GM20431 (cell line): ENCODE measurements at regions not wholly inside any gene's neighbourhood (a gene's known extent, or its start where the extent isn't known, plus 50 kb on each side); places are given as distances from the start of the nearest gene placed in this dataset.
"Not testable (repeated sequence)": the region's sequence is repeated elsewhere in the genome, so short reads cannot be mapped to it uniquely, and the experiment has no call there.

ENCODE experiments used
- in situ Hi-C: fragments of 300-500 bp; cut with MseI, MboI; formaldehyde crosslinking; loops from one replicate; pipeline ENCODE4 v1.15.0; 2020; ENCODE audit warnings: low sequenced_read_pairs; ENCODE audit not compliant: unreplicated experiment

DNA sequence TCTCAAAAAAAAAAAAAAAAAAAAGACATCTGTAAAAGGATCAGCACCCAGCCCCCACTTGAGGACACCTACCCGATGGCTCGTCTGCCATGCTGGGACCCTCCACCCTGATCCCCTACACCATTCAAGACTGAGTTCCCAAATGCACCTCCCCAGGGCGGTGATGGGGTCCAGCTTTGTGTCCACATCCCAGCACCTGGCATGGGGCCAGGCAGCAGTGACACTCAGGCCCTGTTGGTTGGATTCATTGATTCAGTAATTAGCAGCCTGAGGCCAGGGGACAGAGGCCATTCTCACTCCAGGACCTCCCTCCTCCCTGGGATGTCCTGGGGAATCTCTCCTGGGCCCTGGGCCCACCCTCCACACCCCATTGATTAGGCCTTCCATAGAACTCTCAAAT is 88.8 kb upstream of the RUFY1 start:
- in situ Hi-C loops: no loop called here

- in situ Hi-C loops: no loop called here
Measured at GRCh38 chr5:179459771-179460170, 90.6 kb upstream of the RUFY1 start.

DNA sequence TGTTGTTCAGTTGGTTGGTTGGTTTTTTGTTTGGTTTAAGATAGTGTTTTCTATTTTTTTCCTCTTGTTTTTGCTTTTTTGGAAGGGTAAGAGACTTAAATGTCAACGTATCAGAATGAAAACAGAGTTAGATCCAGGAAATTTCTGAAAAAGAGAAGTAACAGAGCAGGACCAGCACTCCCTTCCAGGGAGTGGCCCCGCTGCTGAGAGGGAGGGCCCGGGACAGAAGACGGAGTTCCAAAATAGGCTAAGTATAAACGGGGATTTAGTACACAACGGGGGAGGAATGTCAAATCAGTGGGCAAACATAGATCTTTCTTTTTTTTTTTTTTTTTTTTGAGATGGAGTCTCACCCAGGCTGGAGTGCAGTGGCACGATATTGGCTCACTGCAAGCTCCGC is 92.7 kb upstream of the RUFY1 start:
- in situ Hi-C loops: no loop called here

- in situ Hi-C loops: not testable (repeated sequence)
Measured at GRCh38 chr5:179456075-179456474, 94.3 kb upstream of the RUFY1 start.

DNA sequence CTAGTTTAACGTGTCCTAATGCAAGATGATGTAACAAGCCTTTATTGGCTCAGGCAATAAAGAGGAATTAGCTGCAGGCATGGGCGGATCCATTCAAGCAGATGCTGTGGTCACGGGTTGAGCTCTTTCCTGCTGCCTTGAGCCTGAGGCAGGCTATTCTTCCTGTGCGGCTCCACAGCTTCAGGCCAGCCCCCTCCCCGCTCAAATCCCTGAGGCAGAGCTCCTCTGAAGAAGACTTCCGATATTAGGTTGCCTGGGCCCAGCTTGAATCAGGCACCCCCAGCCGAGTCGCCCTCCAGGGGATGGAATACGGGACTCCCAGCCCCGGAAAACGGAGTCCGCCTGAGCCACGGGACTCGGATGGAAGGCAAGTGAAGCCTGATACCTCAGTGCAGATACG is 95.0 kb upstream of the RUFY1 start:
- in situ Hi-C loops: no loop called here

GRCh38 chr5:179454356-179454755 is 96.0 kb upstream of the RUFY1 start:
- in situ Hi-C loops: no loop called here

DNA sequence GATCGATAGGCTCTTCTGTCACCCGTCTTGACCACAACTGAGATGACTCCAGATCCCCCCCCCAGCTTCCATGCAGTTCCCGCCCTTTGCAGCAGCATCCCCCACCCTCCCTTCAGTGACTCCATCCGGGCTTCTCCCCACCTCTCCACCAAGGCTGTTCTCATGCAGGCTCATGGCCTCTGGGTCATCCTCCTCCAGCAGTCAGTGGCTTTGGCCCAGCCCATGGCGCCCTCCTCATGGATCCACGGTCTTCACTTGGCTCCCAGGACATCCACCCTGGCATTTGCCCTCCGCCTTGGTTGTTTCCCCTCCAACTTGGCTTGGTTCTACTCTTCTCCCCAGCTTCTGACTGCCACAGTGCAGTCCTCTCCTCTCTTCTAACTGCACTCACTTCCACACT is 96.7 kb upstream of the RUFY1 start:
- in situ Hi-C loops: no loop called here

DNA sequence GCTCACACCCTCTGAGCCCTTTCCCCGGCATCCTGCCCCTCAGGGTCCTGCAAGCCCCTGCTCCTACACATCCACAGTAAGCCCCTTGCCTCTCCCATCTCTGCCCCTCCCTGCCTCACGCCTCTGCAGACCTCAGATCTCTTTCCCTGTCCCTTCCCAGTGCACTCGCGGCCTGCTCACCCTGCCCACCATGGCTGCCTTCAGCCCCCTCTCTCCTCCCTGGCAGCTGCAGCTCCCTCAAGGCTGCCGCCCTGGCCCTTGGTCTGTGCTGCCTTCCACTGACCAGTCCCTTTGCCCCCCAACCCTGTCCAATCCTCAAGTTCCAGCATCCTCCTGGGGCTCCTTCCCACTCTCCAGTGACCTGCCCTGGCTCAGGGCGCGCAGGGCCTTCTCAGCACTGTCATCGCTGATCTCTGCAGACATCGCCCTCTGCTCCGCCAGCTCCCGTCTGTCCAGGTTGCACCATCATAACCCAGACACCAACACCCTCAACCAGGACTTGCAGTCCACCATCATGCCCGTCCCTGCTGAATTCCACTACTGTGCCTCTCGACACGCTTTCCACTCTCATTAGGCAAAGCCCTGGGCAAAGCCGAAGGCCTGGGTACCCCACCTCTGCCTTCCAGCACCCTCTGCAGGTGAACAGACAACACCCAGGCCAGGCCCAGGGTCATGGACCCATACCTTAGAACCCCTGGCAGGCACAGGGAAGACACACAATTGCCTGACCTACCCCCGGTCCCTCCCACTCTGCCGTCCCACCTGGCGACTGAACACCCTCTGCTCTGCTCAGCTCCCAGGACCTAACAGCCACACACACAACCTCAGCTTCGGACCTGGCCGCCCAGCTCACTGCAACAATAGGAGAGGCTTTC is 97.8 kb upstream of the RUFY1 start:
- in situ Hi-C loops: no loop called here

GRCh38 chr5:179451828-179452196 is 98.5 kb upstream of the RUFY1 start:
- in situ Hi-C loops: no loop called here

GRCh38 chr5:179451114-179451827 is 99.1 kb upstream of the RUFY1 start:
- in situ Hi-C loops: no loop called here

GRCh38 chr5:179449950-179450349 is 100.4 kb upstream of the RUFY1 start:
- in situ Hi-C loops: not testable (repeated sequence)

GRCh38 chr5:179448282-179448681 is 102.1 kb upstream of the RUFY1 start:
- in situ Hi-C loops: not testable (repeated sequence)

DNA sequence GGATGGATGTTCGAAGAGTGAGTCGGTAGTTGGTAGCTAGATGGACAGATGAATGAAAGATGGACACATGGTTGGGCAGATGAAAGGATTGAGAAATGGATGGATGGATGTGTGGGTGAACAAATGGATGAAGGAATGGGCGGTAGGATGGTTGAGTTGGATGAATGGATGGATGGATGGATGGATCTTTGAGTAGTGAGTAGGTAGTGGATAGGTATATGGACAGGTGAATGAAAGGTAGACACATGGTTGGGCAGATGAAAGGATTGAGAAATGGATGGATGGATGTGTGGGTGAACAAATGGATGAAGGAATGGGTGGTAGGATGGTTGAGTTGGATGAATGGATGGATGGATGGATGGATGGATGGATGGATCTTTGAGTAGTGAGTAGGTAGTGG is 97.0 kb upstream of the ADAMTS2 start:
- in situ Hi-C loops: not testable (repeated sequence)

DNA sequence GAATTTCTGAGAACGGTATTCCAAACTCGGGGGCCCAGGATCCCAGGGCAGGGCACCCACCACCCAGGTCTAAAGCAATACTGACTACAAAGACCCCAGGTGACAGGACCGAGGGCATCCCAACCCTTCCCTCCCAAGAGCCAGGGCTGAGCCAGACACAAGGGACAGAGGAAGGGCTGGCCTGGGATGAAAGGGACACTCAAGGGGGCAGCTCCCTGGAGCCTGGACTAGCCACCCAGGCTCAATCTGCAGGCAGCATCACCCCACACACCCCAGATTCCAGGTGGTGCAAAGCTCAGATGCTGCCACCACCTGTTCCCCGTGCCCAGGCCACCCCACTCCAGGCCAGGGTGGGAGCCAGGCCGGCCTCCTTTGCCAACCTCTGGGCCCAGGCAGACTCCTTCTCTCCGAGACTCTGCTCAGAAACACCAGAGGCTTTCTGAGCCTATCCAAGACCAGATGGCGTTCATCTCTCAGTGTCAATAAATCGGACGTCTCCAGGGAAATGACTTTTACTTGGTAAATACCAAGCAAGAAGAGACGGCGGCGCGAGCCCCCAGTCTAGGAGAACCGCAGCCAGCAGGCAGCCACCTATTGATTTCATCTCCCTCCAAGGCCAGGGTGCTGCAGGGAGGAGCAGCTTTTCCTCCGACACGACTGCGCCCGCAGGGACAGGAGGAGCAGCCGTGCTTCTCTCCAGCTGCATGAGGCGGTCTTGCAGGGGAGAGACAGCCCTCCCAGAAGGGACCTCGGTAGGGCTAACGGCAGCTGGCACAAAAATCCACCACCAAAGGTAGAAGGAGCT is 94.1 kb upstream of the ADAMTS2 start:
- in situ Hi-C loops: no loop called here

DNA sequence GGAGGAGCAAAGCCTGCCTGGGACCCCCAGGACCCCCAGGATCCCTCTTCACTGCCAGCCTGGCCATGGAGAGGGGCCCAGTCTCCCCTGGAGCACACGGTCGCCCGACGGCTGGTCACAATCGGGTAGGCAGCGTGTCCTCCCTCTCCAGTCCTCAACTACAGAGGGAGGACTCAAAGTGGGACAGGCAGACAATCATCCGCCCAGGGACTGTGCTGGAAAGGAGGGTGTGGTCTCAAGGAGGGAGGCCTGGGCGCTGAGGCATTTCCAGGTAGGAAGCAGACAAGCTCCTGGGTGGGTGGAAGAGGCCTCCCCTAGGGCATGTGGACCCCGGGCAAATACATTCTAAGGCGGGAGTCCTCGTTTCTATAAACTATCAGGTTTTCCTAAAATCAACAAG is 93.2 kb upstream of the ADAMTS2 start:
- in situ Hi-C loops: no loop called here

- in situ Hi-C loops: no loop called here
Measured at GRCh38 chr5:179438011-179438441, 92.8 kb upstream of the ADAMTS2 start.

DNA sequence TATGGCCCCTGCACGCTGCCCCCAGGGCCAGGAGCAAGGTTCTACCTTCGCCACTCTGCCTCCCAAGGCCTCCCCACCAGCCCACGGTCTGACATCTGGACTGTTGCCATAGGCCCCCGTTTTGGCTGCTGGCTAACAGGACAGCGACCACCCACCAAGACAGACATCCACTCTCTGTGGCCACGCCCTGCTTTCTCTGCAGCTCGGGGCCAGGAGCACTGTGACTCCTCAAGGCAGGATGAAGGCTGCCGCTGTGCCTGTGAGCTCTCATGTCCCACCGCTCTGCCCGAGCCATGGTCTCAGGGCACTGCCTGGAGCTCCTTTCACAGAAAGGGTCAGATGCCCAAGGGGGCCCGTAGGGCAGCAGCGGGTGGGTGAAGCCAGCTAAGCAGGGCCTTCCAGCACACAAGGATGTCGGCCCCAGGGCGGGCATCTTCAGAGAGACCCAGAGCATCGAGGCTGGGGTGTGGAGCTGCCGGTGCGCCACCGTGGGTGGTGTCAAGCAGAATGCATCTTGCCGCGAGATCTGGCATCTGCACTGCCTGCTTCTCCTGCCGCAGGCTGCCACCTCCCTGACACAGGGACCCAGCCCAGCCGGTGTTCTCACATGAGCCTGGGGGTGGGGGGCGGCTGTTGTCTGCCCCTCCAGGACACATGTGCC is 92.2 kb upstream of the ADAMTS2 start:
- in situ Hi-C loops: no loop called here

GRCh38 chr5:179436321-179437122 is 91.3 kb upstream of the ADAMTS2 start:
- in situ Hi-C loops: no loop called here

- in situ Hi-C loops: no loop called here
Measured at GRCh38 chr5:179435731-179436315, 90.6 kb upstream of the ADAMTS2 start.
